ENCODE measurements at regions not wholly inside any gene's neighbourhood (a gene's known extent, or its start where the extent isn't known, plus 50 kb on each side); places are given as distances from the start of the nearest gene placed in this dataset.
A peak's percentile ranks its signal among the peaks of the same experiment; 100 is the strongest.

GRCh38 chr3:95036526-95037021, 973.7 kb downstream of the NSUN3 start:
- H3K14ac ChIP-seq (ENCODE audit: insufficient read length) = no peak overlapping the region
- no peak overlapping the region for H3K23ac ChIP-seq (ENCODE audit: insufficient read length)
- H4K8ac ChIP-seq (ENCODE audit: extremely low read depth, insufficient read depth, low read length) = no peak overlapping the region
- H2BK120ac ChIP-seq (replicated peaks; ENCODE audit: low read depth, low read length) = no peak overlapping the region
- DNase-seq (ENCODE audit: low read depth in 1 of 2, low spot score in 2 of 2) (peak in 1 of 2 experiments; percentile 9), FAIRE-seq (no peak)
- H3K4me2 ChIP-seq (ENCODE audit: insufficient read depth in 1 of 2, low read depth in 2 of 2, low read length in 2 of 2) = no peak overlapping the region
- no peak overlapping the region for H4K91ac ChIP-seq (replicated peaks; ENCODE audit: insufficient read length, low read length)
- H3K9me3 ChIP-seq (ENCODE audit: insufficient read depth in 2 of 2, low read depth in 1 of 2, low read length in 1 of 2) = no peaks in the 10 kb centered on the region
- H3K4me3 ChIP-seq (ENCODE audit: extremely low read depth in 1 of 4, insufficient read depth in 2 of 4, low read depth in 3 of 4, low read length in 4 of 4) = no peak overlapping the region
- no peak overlapping the region; the same call in 1 of the 2 replicates for H2BK12ac ChIP-seq (ENCODE audit: low read depth, low read length)
- H3K79me2 ChIP-seq (ENCODE audit: control insufficient read depth in 1 of 2, insufficient read depth in 2 of 2, low read length in 2 of 2) = no peaks in the 10 kb centered on the region
- no peaks in the 10 kb centered on the region for H3K79me1 ChIP-seq (ENCODE audit: low read depth, low read length)
- no peaks in the 10 kb centered on the region for H4K20me1 ChIP-seq (replicated peaks in 1 of 2; ENCODE audit: control insufficient read depth in 1 of 2, insufficient read depth in 2 of 2, low read length in 2 of 2)
- no peaks in the 10 kb centered on the region for H3K27me3 ChIP-seq (replicated peaks in 1 of 4; ENCODE audit: control insufficient read depth in 3 of 4, extremely low read depth in 1 of 4, insufficient read depth in 3 of 4, low read length in 3 of 4)
- H2AFZ ChIP-seq (ENCODE audit: low read length) = peak overlapping the region; percentile 77; the same call in 1 of the 2 replicates
- H3K56ac ChIP-seq (replicated peaks; ENCODE audit: insufficient read length, low read depth, low read length) = no peak overlapping the region
- H4K5ac ChIP-seq (ENCODE audit: insufficient read length, low read depth, low read length) = no peak overlapping the region
- 65% methylated on average over 2 of the region's 2 CpGs; no CpG with 5 or more reads in 1 of the 2 experiments for WGBS, 2 experiments (ENCODE audit: extremely low coverage in 1 of 2, insufficient coverage in 1 of 2, insufficient read length in 1 of 2, insufficient replicate concordance in 2 of 2, low coverage in 1 of 2, low lambda C conversion rate in 2 of 2, missing lambda C conversion rate in 1 of 2)
- H2AK5ac ChIP-seq (ENCODE audit: low read depth, low read length) = no peak overlapping the region
- no peak overlapping the region for H3K18ac ChIP-seq (ENCODE audit: extremely low read depth, low read length)
- H3K27ac ChIP-seq (ENCODE audit: low read depth, low read length) = no peak overlapping the region
- H3K4ac ChIP-seq (replicated peaks; ENCODE audit: insufficient read length, low read depth, low read length) = no peak overlapping the region
- H3K4me1 ChIP-seq (replicated peaks in 1 of 4; ENCODE audit: control insufficient read depth in 3 of 4, insufficient read depth in 4 of 4, low read length in 3 of 4) = peaks cover 0 to 4% (median 2%) of the 10 kb centered on the region in 4 experiments; a peak in 3 of 7 replicates
- no peak overlapping the region for H2BK20ac ChIP-seq (ENCODE audit: low read length)
- ChIA-PET CTCF (ENCODE audit: partially characterized antibody) (no interaction called here), POLR2A (ENCODE audit: partially characterized antibody) (no interaction called here)
- no peak overlapping the region for H2BK15ac ChIP-seq (ENCODE audit: low read length)
- no peaks in the 10 kb centered on the region for H3K36me3 ChIP-seq (ENCODE audit: control insufficient read depth in 2 of 4, insufficient read depth in 4 of 4, low read length in 3 of 4)
- H2BK5ac ChIP-seq (ENCODE audit: low read depth, low read length) = no peak overlapping the region
- H3K23me2 ChIP-seq (ENCODE audit: low read depth, low read length) = no peaks in the 10 kb centered on the region
- H3K9ac ChIP-seq (replicated peaks in 1 of 4; ENCODE audit: extremely low read depth in 1 of 4, low read depth in 3 of 4, low read length in 3 of 4) = no peak overlapping the region

Measured in H1 (cell line).